ENCODE measurements at regions not wholly inside any gene's neighbourhood (a gene's known extent, or its start where the extent isn't known, plus 50 kb on each side); places are given as distances from the start of the nearest gene placed in this dataset.

- Histone ChIP-seq H3K9ac (ENCODE audit: insufficient read depth, low read length) (no peak overlapping the region), H3K27ac (ENCODE audit: insufficient read depth, low read length) (no peak overlapping the region)
Measured at GRCh38 chr13:55660851-55661250, 1479.9 kb upstream of the PRR20A start.

DNA sequence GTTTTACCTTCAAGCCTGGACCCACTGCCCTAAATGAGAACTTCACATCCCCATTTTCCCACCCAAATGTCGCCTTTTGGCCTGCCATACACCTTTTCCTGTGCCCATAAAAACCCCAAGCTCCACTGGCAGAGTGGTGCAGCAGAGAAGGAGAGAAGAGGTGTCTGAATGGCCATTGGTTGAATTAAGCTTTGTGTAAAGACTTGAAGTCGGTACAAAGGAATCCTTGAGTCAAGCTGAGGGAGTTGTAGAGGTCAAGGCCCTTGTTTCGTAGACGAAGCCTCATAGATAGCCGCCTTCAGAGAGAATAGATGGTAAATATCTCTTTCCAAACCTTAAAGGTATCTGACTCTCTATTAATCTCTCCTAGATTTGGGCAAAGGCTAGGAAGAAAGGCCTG, 1479.2 kb upstream of the PRR20A start:
- H3K27ac ChIP-seq (ENCODE audit: insufficient read depth, low read length): no peak overlapping the region
- no peaks in the 10 kb centered on the region for H4K20me1 ChIP-seq (ENCODE audit: control insufficient read depth, extremely low read depth, insufficient read depth, low read length)
- no peak overlapping the region for H3K4me3 ChIP-seq (replicated peaks in 1 of 4; ENCODE audit: control extremely low read depth in 1 of 4, insufficient read depth in 1 of 4, low read depth in 3 of 4, low read length in 4 of 4)
- TF ChIP-seq, protein P1, sequence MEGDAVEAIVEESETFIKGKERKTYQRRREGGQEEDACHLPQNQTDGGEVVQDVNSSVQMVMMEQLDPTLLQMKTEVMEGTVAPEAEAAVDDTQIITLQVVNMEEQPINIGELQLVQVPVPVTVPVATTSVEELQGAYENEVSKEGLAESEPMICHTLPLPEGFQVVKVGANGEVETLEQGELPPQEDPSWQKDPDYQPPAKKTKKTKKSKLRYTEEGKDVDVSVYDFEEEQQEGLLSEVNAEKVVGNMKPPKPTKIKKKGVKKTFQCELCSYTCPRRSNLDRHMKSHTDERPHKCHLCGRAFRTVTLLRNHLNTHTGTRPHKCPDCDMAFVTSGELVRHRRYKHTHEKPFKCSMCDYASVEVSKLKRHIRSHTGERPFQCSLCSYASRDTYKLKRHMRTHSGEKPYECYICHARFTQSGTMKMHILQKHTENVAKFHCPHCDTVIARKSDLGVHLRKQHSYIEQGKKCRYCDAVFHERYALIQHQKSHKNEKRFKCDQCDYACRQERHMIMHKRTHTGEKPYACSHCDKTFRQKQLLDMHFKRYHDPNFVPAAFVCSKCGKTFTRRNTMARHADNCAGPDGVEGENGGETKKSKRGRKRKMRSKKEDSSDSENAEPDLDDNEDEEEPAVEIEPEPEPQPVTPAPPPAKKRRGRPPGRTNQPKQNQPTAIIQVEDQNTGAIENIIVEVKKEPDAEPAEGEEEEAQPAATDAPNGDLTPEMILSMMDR (conservative IDR thresholded peaks at IDR 0.05 in 1 of 2, IDR thresholded peaks at IDR 0.05 in 1 of 2; ENCODE audit: low read depth in 1 of 2, low read length in 2 of 2): no peak
- TF ChIP-seq EZH2 (IDR thresholded peaks at IDR 0.05; ENCODE audit: low read length, missing control alignments): no peak
- H3K79me2 ChIP-seq (ENCODE audit: control insufficient read depth, insufficient read depth, low read length): no peaks in the 10 kb centered on the region
- H3K4me1 ChIP-seq (ENCODE audit: control insufficient read depth, extremely low read depth, insufficient read depth, low read length): no peaks in the 10 kb centered on the region
- no peaks in the 10 kb centered on the region for H3K36me3 ChIP-seq (ENCODE audit: control insufficient read depth, insufficient read depth, low read length)
- DNase-seq (ENCODE audit: low read depth in 2 of 2): no peak
- H3K9ac ChIP-seq (ENCODE audit: insufficient read depth, low read length): no peak overlapping the region
- no peaks in the 10 kb centered on the region for H3K9me3 ChIP-seq (ENCODE audit: control insufficient read depth, insufficient read depth, low read depth, low read length)
- no peak overlapping the region for H2AFZ ChIP-seq (ENCODE audit: low read length)
- no peak overlapping the region for H3K4me2 ChIP-seq (ENCODE audit: extremely low read depth, insufficient read depth, low read length)
- no peaks in the 10 kb centered on the region for H3K27me3 ChIP-seq (ENCODE audit: control insufficient read depth, insufficient read depth, low read length)

More at GRCh38 chr13:55660851-55661250, 1479.9 kb upstream of the PRR20A start:
- H3K9me3 ChIP-seq (ENCODE audit: control insufficient read depth, insufficient read depth, low read depth, low read length): no peaks in the 10 kb centered on the region
- TF ChIP-seq, protein P1 (conservative IDR thresholded peaks at IDR 0.05 in 1 of 2, IDR thresholded peaks at IDR 0.05 in 1 of 2; ENCODE audit: low read depth in 1 of 2, low read length in 2 of 2): no peak
- TF ChIP-seq EZH2 (IDR thresholded peaks at IDR 0.05; ENCODE audit: low read length, missing control alignments): no peak
- H2AFZ ChIP-seq (ENCODE audit: low read length): no peak overlapping the region
- no peak for DNase-seq (ENCODE audit: low read depth in 2 of 2)
- no peak overlapping the region for H3K4me3 ChIP-seq (replicated peaks in 1 of 4; ENCODE audit: control extremely low read depth in 1 of 4, insufficient read depth in 1 of 4, low read depth in 3 of 4, low read length in 4 of 4)
- H3K4me1 ChIP-seq (ENCODE audit: control insufficient read depth, extremely low read depth, insufficient read depth, low read length): no peaks in the 10 kb centered on the region
- H4K20me1 ChIP-seq (ENCODE audit: control insufficient read depth, extremely low read depth, insufficient read depth, low read length): no peaks in the 10 kb centered on the region
- H3K79me2 ChIP-seq (ENCODE audit: control insufficient read depth, insufficient read depth, low read length): no peaks in the 10 kb centered on the region
- no peak overlapping the region for H3K4me2 ChIP-seq (ENCODE audit: extremely low read depth, insufficient read depth, low read length)
- no peaks in the 10 kb centered on the region for H3K27me3 ChIP-seq (ENCODE audit: control insufficient read depth, insufficient read depth, low read length)
- no peaks in the 10 kb centered on the region for H3K36me3 ChIP-seq (ENCODE audit: control insufficient read depth, insufficient read depth, low read length)

- H2AFZ ChIP-seq (ENCODE audit: low read length): no peak overlapping the region
- no peak for DNase-seq (ENCODE audit: low read depth in 2 of 2)
- H3K9ac ChIP-seq (ENCODE audit: insufficient read depth, low read length): no peak overlapping the region
- no peaks in the 10 kb centered on the region for H3K36me3 ChIP-seq (ENCODE audit: control insufficient read depth, insufficient read depth, low read length)
- H3K4me1 ChIP-seq (ENCODE audit: control insufficient read depth, extremely low read depth, insufficient read depth, low read length): no peaks in the 10 kb centered on the region
- no peaks in the 10 kb centered on the region for H3K27me3 ChIP-seq (ENCODE audit: control insufficient read depth, insufficient read depth, low read length)
- H3K9me3 ChIP-seq (ENCODE audit: control insufficient read depth, insufficient read depth, low read depth, low read length): no peaks in the 10 kb centered on the region
- no peak overlapping the region for H3K27ac ChIP-seq (ENCODE audit: insufficient read depth, low read length)
- H3K79me2 ChIP-seq (ENCODE audit: control insufficient read depth, insufficient read depth, low read length): no peaks in the 10 kb centered on the region
- no peaks in the 10 kb centered on the region for H4K20me1 ChIP-seq (ENCODE audit: control insufficient read depth, extremely low read depth, insufficient read depth, low read length)
- TF ChIP-seq, protein P1 (conservative IDR thresholded peaks at IDR 0.05 in 1 of 2, IDR thresholded peaks at IDR 0.05 in 1 of 2; ENCODE audit: low read depth in 1 of 2, low read length in 2 of 2): no peak
- TF ChIP-seq EZH2 (IDR thresholded peaks at IDR 0.05; ENCODE audit: low read length, missing control alignments): no peak
- H3K4me3 ChIP-seq (replicated peaks in 1 of 4; ENCODE audit: control extremely low read depth in 1 of 4, insufficient read depth in 1 of 4, low read depth in 3 of 4, low read length in 4 of 4): no peak overlapping the region
- H3K4me2 ChIP-seq (ENCODE audit: extremely low read depth, insufficient read depth, low read length): no peak overlapping the region
Measured at GRCh38 chr13:55664178-55664577, 1476.5 kb upstream of the PRR20A start.
